HL-60 (cell line): ENCODE measurements at regions not wholly inside any gene's neighbourhood (a gene's known extent, or its start where the extent isn't known, plus 50 kb on each side); places are given as distances from the start of the nearest gene placed in this dataset.

ENCODE experiments used
- DNase-seq, 2 experiments: peaks; one replicate each; pipeline ENCODE4 v3.0.0-alpha.2; 2010 to 2020; ENCODE audit warnings: low read depth in 1 of 2, low spot score in 1 of 2
- H3K27ac ChIP-seq: fragments of 250-450 bp; sonication (Bioruptor Pico); replicated peaks from 2 replicates; pipeline ENCODE4 v1.5.1; 2020; ENCODE audit warnings: mild to moderate bottlenecking, moderate library complexity
- H3K27me3 ChIP-seq: fragments of 250-450 bp; sonication (Bioruptor Pico); 2 replicates; pipeline ENCODE4 v1.5.1; 2021; ENCODE audit warnings: mild to moderate bottlenecking, moderate library complexity; ENCODE audit not compliant: insufficient read depth, poor library complexity, severe bottlenecking
- H3K4me3 ChIP-seq: replicated peaks from 2 replicates; pipeline ENCODE4 v1.5.1; 2011; ENCODE audit warnings: mild to moderate bottlenecking, control low read depth, low read length; ENCODE audit not compliant: insufficient read depth
- CTCF ChIP-seq: IDR thresholded peaks from one replicate; pipeline ENCODE4 v1.5.1; 2011; ENCODE audit warnings: low read length, control low read depth, inconsistent platforms; ENCODE audit not compliant: insufficient read depth
- GABPA ChIP-seq: IDR thresholded peaks from 2 replicates; pipeline ENCODE4 v1.6.1; 2012; ENCODE audit warnings: low read depth
- POLR2AphosphoS5 ChIP-seq: IDR thresholded peaks from 2 replicates; pipeline ENCODE4 v1.6.1; 2012; ENCODE audit warnings: low read depth
- REST ChIP-seq: IDR thresholded peaks from 2 replicates; pipeline ENCODE4 v1.6.1; 2012; ENCODE audit warnings: low read depth; ENCODE audit not compliant: insufficient replicate concordance
- SPI1 ChIP-seq: IDR thresholded peaks from 2 replicates; pipeline ENCODE4 v1.6.1; 2012; ENCODE audit warnings: low read depth, mild to moderate bottlenecking, borderline replicate concordance

GRCh38 chr4:79535516-79535915 lies 127.5 kb upstream of the GK2 start:
- TF ChIP-seq GABPA (no peak), SPI1 (no peak), POLR2AphosphoS5 (no peak), REST (no peak), CTCF (no peak)
- H3K27me3 ChIP-seq: no peaks in the 10 kb centered on the region
- no peak for DNase-seq
- H3K4me3 ChIP-seq: no peak overlapping the region
- no peak overlapping the region for H3K27ac ChIP-seq

GRCh38 chr4:79528241-79528706 lies 120.2 kb upstream of the GK2 start:
- no peak for DNase-seq
- Histone ChIP-seq H3K27ac (no peak overlapping the region), H3K27me3 (no peaks in the 10 kb centered on the region), H3K4me3 (no peak overlapping the region)
- TF ChIP-seq POLR2AphosphoS5 (no peak), CTCF (no peak), GABPA (no peak), REST (no peak), SPI1 (no peak)

GRCh38 chr4:79526641-79527565 lies 118.9 kb upstream of the GK2 start:
- Histone ChIP-seq H3K4me3 (no peak overlapping the region), H3K27me3 (no peaks in the 10 kb centered on the region), H3K27ac (no peak overlapping the region)
- DNase-seq: no peak
- TF ChIP-seq GABPA: no peak
- TF ChIP-seq CTCF: no peak
- no peak for TF ChIP-seq REST
- no peak for TF ChIP-seq SPI1
- TF ChIP-seq POLR2AphosphoS5: no peak
